Daoy (cell line): ENCODE measurements at regions not wholly inside any gene's neighbourhood (a gene's known extent, or its start where the extent isn't known, plus 50 kb on each side); places are given as distances from the start of the nearest gene placed in this dataset.
"Not testable (repeated sequence)": the region's sequence is repeated elsewhere in the genome, so short reads cannot be mapped to it uniquely, and the experiment has no call there.

Experiments used
- DNase-seq: peaks from one replicate; pipeline ENCODE4 v3.0.0-alpha.2; 2015; ENCODE audit warnings: low read depth

DNA sequence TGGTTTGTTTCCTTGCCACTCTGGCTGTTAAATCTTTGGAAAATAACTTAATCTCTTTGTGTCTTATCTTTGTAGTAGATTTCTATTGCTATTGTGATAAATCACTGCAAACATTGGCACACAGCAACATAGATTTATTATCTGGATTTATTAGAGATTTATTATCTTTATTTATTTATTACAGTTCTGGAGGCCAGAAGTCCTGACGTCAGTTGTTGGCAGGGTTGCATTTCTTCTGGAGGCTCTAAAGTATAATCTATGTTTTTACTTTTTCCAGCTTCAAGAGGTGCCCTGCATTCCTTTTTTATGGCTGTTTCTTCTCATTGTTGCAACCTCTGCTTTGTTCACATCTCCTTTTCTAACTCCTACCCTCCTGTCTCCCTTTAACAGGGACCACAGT, 542.8 kb downstream of the GRXCR1 start:
- no peak for DNase-seq

DNA sequence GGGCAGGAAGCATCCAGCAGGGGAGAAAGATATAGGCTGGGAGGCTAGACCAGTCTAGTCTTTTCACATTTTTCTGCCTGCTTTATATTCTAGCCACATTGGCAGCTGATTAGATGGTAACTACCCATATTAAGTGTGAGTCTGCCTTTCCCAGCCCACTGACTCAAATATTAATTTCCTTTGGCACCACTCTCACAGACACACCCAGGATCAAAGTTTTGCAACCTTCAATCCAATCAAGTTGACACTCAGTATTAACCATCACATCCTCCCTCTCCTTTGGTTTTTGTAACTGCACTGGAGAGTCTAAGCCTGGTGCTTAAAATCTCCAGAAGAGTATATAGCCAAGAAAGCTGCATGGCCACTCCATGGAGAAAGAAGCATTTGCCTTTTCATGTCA, 560.4 kb downstream of the GRXCR1 start:
- DNase-seq = no peak

DNA sequence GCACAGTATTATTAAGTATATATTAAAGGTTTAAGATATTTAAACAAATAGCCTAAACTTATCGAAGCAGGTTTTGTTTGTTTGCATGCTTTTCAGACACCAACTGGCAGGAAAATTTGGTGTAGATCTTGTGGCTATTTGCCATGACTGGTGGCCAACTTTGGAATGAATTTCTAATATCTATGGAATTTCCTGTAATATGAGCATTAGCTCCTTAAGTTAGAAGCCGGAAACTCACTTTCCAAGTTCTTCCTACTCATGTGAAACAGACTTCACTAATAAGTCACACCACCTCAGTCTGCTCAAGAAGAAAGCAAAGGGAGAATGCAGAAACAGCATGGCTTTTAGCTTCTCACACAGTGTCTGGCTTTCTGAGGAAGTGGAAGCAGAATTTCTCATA, 563.9 kb downstream of the GRXCR1 start:
- no peak for DNase-seq

DNA sequence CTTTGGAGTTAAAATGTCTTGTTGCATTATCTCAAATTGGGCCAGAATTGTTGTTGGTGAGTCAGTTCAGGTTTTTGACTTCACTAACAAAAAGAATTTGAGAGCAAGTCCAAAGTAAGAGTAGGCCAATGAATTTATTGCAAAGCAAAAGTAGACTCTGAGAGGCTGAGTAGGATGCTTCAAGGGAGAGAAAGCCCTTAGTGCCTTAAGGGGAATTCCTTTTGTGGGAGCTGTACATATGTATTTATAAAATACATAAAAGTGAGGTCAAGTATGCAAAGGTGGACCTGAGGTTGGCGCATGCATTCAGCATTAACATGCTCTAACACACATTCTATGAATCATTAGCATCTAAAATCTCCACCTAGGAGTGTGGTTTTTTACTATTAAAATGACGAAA, 565.4 kb downstream of the GRXCR1 start:
- DNase-seq = no peak

DNA sequence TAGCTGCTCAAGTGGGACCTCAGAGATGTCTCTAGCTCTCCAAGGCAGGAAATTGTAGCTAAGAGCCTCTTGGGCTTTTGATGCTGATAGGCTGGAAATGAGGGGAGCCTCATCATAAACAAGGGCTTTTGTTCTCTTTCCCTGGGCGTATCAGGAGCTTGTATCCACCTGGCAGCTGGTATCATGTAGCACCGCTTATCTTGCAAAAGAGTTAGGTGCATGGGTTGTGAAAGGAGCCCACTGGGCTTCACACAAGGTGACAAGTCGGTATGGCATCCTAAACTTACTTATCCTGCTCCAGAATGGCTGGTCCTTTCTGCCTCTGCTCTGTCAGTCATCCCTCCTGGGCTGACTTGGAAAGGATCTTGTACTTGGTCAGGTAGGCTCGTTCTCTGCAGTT, 565.8 kb downstream of the GRXCR1 start:
- DNase-seq = no peak

DNA sequence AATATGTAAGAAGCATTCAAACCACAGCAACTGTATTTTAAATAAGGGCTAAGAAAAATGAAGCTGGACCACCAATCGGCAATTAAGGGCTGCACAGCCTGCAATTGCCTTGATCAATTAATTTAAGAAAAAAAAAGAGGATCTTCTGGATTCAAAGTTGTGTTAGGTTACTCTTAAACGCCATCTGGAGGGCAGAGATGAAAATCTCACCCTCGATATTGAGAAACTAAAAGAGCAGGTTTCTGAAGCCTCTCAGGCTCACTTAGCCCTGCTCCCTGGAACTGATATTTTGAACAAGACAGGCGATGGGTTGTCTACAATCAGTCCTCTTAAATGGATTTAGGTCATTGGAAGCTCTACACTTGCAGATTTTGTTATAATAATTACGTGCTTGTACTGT, 579.4 kb downstream of the GRXCR1 start:
- no peak for DNase-seq

DNA sequence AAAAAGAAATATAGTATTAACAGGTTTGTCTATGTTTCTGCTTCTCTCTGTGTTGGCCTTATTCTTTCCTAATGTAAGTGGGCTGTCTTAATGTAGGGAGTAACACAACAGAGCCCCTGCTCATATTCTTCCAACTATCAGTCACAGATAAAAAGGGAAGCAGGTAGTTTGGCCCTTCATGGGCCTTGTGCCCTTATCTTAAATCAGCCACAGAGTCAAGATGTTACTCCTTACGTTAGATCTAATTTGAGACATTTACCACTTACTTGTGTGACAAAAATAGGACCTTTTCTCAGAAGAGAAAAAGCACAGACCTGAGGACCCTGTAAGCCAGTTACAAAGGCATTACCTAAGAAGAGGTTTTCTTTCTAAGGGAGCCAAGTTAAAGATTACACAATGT, 589.0 kb downstream of the GRXCR1 start:
- DNase-seq = no peak

DNA sequence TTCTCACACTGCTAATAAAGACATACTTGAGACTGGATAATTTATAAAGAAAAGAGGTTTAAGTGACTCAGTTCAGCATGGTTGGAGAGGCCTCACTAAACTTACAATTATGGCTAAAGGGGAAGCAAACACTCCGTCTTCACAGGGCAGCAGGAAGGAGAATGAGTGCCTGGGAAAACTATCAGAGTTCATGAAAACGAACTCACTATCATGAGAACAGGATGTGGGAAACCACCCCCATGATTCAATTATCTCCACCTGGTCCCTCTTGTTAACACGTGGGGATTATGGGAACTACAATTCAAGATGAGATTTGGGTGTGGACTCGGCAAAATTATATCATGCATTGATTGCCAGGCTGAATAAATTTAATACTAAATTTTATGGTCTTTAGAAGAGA, 592.7 kb downstream of the GRXCR1 start:
- DNase-seq = no peak

DNA sequence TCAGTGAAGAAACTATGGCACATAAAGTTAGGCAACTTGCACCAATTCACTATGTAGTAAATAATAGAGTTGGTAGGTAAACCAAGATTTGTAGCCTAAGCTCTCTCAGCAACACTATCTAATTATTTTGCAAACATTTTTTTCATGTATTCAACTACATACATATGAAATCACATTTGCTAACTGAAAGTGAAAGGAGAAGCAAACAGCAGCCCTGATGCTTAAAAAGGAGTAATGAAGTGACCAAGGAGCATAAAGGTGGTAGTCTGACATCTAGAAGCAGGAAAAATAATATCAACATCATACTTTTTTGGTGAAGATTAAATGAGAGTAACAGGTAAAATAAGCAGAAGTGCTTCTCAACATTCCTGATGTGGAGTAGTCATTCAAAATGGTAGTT, 603.7 kb downstream of the GRXCR1 start:
- no peak for DNase-seq

DNA sequence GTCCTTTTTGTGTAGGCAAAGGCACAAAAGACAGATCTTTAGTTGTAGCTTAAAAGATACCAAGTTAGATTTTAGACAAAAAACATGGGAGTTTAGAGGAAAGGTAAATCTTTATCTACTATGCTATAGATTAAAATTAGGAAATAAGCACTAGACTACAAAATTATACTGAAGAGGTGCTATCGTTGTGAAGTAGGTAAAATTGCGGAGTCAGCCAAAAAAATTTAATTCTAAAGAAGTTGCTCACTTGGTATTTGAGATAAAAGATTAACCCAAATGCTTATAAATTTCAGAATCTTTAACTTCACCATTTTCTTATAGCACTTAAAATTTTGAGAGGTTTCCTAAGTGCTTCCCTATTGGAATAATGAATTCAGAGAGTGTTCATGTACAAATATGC, 604.1 kb downstream of the GRXCR1 start:
- DNase-seq = no peak

DNA sequence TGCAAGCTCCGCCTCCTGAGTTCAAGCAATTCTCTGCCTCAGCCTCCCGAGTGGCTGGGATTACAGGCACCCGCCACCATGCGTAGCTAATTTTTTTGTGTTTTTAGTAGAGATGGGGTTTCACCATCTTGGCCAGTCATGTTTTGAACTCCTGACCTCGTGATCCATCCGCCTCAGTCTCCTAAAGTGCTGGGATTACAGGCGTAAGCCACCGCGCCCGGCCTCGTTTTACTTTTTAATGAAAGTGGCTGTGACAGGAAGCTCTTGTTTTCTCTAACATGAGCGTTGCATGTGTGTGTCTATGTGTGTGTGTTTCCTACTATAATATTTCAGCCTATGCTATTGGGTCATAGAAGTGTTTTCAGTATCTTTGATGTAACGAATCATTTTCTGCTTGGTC, 613.3 kb downstream of the GRXCR1 start:
- DNase-seq = not testable (repeated sequence)

DNA sequence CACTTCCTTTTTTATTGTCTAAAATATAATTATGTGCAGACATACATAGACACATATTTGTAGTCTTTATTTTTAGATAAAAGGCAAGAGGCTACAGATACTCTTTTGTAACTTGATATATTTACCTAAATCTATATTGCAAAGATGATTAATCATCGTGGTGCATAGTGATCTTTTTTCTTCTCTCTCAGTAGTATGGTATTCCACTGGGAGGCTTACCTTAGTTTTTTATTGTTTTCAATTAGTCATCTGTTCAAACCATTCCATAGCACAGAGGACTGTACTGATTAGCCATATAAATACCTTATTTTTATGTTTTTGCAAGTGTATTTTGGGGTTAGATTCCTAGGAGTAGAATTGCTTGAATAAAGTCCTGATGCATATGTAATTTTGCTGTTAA, 619.7 kb downstream of the GRXCR1 start:
- no peak for DNase-seq

DNA sequence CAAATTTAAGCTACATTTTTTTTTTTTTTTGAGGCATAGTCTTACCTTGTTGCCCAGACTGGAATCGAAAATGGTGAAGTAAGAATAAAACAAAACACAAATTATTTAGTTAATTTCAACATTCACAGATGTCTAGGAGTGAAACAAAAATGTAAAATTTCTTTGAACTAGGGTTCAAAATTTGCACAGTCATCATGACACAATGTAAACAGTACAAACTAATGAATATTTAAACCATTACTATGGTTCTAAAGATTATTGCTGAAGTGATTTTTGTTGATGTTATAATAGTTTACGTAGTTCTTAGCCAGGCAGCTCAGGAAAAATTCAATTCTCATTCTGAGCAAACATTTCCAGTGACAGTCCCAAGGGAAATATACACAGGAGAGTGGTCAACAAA, 633.1 kb downstream of the GRXCR1 start:
- no peak for DNase-seq

DNA sequence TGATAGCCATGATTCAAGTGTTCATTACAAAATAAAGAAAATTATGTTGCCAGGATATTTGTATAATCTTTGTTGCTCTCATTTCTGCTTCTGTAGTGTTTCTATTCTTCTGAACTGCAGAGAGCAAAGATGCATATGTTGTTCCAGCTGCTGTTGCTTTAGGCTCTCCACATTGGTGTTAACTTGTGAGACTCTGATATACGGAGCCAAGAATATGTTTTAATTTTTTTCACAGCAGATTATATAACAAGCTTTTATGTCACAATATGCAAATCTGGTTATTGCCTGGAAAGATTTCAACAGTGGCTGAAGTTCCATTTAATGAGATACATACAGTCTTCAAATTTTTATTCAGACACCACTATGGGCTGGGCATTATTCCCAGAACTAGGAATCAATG, 655.0 kb downstream of the GRXCR1 start:
- no peak for DNase-seq

DNA sequence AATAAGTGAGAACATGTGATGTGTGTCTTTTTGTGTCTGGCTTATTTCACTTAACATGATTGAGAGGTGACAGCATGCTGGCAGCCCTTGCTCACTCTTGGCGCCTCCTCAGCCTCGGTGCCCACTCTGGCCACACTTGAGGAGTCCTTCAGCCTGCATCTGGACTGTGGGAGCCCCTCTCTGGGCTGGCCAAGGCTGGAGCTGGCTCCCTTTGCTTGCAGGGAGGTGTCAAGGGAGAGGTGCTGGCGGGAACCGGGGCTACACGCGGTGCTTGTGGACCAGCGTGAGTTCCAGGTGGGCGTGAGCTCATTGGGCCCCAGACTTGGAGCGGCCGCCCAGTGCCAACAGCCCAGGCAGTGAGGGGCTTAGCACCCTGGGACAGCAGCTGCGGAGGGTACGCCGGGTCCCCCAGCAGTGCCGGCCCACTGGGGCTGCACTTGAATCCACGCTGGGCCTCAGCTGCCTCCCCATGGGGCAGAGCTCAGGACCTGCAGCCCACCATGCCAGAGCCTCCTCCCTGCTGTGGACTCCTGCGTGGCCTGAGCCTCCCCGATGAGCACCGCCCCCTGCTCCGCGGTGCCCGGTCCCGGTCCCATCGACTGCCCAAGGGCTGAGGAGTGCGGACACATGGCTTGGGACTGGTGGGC, 658.6 kb downstream of the GRXCR1 start:
- no peak for DNase-seq

DNA sequence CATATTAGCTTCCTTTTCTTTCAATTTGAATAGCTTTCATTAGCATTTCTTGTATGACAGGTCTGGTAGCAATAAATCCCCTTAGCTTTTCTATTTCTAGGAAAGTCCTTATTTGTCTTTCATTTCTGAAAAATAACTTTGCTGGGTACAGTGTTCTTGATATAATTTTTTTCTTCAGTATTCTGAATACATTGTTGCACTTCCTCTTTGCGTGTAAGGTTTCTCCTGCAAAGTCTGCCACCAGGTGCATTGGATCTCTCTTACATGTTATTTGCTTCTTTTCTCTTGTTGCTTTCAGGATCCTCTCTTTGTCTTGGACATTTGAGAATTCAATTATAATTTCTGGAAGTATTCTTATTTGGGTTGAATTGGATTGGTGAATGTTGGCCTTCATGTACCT, 663.7 kb downstream of the GRXCR1 start:
- DNase-seq = no peak

DNA sequence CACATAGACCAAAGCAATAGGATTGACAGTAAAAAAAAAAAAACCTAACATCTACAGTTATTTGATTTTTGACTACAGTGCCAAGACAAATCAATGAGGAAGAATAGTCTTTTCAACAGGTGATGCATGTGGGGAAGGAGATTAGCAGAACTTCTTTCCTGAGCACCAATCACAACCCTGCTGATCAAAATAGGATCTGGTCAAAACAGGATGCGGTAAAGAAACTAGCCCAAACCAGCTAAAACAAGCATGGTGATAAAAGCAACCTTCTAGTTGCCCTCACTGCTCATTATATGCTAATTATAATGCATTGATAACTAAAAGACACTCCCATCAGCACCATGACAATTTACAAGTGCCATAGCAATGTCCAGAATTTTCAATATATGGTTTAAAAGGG, 667.5 kb downstream of the GRXCR1 start:
- no peak for DNase-seq

DNA sequence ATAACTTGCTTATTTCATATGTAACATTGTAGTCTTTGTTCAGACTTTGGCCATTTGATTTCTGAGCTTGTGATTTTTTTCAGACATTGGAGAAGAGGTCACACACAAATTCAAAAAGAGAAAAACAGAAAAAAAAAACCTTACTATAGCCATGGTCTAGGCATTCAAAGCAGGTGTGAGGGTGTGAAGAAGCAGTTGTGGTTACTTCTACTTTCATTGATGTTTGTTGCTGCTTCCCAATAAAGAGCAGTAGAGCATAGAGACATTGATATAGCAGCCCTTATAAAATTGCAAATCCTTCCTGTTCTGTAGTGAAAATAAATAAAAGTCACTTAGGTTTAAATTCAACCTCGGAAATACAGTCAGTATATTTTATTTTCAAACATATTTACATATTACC, 671.6 kb downstream of the GRXCR1 start:
- no peak for DNase-seq

DNA sequence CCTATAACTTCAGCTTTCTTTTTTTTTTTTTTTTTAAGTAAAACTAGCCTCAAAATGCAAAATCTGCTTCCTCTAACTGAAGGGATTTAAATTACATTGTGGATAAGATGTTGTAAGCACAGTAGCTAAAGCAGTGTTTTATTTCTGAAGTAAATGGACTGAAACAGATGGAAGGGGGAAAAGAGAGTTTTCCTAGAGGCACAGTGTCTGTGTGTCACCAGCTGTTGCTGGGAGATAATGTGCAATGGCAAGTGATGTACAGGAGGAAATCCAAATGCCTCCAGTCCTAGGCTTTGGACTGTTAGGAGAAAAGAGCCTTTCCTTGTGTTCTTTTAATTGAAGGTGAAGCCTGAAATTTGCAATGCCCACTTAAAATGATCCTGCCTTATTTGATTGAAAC, 672.1 kb downstream of the GRXCR1 start:
- DNase-seq = no peak

DNA sequence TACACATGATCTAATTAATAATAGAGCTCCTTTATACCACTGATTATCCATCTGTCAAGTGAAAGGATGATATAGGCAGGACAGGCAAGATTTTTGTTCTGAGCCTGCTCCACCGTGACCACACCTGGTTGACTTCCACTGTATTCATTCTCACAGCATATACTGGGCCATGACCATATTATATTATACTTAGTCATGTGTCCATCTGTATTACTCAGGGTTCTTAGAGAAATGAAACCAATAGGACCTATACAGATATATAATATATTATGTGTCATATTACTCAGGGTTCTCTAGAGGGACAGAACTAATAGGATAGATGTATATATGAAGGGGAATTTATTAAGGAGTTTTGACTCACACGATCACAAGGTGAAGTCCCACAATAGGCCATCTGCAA, 675.1 kb downstream of the GRXCR1 start:
- no peak for DNase-seq

DNA sequence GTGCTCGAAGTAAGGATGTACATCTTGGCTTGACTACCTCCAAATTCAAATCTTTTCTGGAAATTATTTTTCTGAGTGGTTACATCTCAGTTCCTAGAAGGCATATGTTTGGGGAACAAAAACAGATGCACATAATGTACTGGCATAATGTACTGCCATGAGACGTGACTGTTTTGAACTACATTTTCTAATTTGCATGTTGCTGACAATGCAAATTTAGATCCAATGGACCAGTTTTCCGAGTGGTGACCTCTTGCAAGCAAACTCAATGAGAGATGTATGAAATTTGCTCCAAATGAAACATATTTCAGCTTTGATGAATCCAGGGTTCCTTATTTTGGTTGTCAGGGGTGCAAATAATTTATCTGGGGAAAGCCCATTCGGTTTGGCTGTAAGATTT, 694.3 kb downstream of the GRXCR1 start:
- no peak for DNase-seq

DNA sequence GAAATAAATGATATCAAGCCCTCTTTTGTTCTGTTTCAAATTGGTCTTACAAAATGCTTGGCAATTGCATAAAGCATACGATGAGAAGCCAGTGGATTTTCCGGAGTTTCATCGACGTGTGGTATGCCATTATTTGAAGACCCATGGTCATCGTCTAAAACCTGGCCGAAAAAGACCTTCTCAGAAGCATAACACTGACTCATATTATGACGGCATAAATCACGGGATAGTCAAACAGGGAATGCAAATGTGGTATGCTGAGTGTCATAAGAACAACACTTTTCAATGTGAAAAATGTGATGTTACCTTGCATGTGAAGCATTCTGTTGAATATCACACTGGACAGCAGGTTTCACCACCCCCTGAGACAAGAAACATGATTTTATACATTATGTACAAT, 695.2 kb downstream of the GRXCR1 start:
- DNase-seq = no peak

DNA sequence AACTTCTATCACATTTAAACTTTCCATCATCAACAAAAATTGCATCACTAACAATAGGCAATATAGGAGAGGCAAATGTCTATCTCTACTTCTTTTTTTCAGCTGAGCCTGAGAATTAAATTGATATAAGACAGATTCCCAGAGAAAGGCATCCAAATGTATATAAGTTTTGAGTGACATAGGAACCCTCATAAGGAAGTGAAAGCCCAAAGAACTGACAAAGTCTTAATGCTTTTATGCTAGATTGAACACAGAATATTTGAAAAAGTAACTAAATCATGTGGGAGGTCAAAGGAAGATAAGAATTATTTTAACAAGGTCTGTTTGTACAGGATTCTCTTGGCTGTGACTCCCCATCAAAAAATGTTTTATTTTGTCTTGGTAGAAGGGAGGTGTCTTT, 714.9 kb downstream of the GRXCR1 start:
- DNase-seq = no peak

DNA sequence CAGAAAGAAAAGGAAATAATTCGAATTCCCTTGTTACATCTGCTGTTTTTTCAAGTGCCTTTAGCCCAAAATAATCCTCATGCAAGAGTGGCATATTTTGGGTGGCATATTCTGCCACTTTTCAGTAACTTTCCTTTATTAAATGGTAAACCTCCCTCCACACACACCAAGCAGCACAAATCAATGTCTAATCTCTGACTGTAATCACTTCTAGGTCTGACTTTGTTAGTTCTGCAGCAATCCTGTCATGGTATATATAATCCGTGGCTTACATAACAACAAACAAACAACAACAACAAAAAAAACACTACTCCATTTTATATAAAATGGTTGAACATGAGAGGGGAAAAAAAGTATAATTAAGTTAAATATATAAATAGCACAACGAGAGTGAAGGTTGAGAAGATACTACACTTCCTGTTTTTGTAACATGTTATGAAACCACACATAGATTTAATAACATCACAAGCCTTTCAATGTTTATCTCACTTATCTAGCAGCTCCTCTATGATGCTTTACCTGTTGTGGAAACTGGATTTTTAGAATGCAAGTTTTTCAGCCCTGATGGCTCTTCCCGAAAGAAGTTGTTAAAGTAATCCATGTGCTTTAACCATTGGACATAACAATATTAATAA, 715.4 kb downstream of the GRXCR1 start:
- DNase-seq = no peak
